K562 (cell line): ENCODE measurements at regions not wholly inside any gene's neighbourhood (a gene's known extent, or its start where the extent isn't known, plus 50 kb on each side); places are given as distances from the start of the nearest gene placed in this dataset.

Source experiments
- ARID1B ChIP-seq: fragments of 450-650 bp; IDR thresholded peaks from 2 replicates; pipeline ENCODE4 v1.6.1; 2016; ENCODE audit warnings: antibody characterized with exemption, mild to moderate bottlenecking, inconsistent platforms
- CBFB ChIP-seq: sonication (generic); formaldehyde crosslinking; IDR thresholded peaks from 2 replicates; pipeline ENCODE4 v1.4.0; 2020; ENCODE audit warnings: mild to moderate bottlenecking, missing genetic modification reagents
- DIDO1 ChIP-seq: fragments of 450-650 bp; IDR thresholded peaks from 2 replicates; pipeline ENCODE4 v1.6.1; 2016; ENCODE audit warnings: low read depth, missing biosample characterization, missing genetic modification characterization
- EP300 ChIP-seq: IDR thresholded peaks from 2 replicates; pipeline ENCODE4 v1.6.1; 2012; ENCODE audit warnings: low read length, improper control_type of control experiment
- ESRRB ChIP-seq: fragments of 250-450 bp; sonication (Bioruptor Pico); IDR thresholded peaks from 2 replicates; pipeline ENCODE4 v1.5.0; 2020; ENCODE audit warnings: mild to moderate bottlenecking, moderate library complexity, borderline replicate concordance
- FIP1L1 ChIP-seq: fragments of 200-400 bp; formaldehyde crosslinking; IDR thresholded peaks from 2 replicates; pipeline ENCODE4 v1.6.1; 2018; ENCODE audit warnings: mild to moderate bottlenecking, low read depth, low read length; ENCODE audit not compliant: poor library complexity, severe bottlenecking
- HDGF ChIP-seq: fragments of 450-650 bp; IDR thresholded peaks from 2 replicates; pipeline ENCODE4 v1.6.1; 2016
- MAFF ChIP-seq: IDR thresholded peaks from 2 replicates; pipeline ENCODE4 v1.6.1; 2012; ENCODE audit warnings: low read length, improper control_type of control experiment
- MCM2 ChIP-seq: fragments of 450-650 bp; IDR thresholded peaks from 2 replicates; pipeline ENCODE4 v1.6.1; 2017; ENCODE audit warnings: low read depth, mild to moderate bottlenecking
- NFYB ChIP-seq: IDR thresholded peaks from 2 replicates; pipeline ENCODE4 v1.6.1; 2011; ENCODE audit warnings: mild to moderate bottlenecking, moderate library complexity; ENCODE audit not compliant: insufficient read length; ENCODE audit errors: extremely low read depth
- NR2C2 ChIP-seq, 2 experiments: fragments of 200-800 bp in 1 of 2; sonication (Bioruptor generic) in 1 of 2; sonication (generic) in 1 of 2; formaldehyde crosslinking in 1 of 2; IDR thresholded peaks; 2 replicates each; pipeline versions ENCODE4 v1.6.1 to v1.8.0; 2016 to 2022; ENCODE audit warnings: mild to moderate bottlenecking in 1 of 2, missing compliant biosample characterization in 1 of 2, missing genetic modification characterization in 1 of 2, missing genetic modification reagents in 1 of 2
- RAD21 ChIP-seq, 2 experiments: fragments of 250-450 bp in 1 of 2; fragments of 450-650 bp in 1 of 2; sonication (Bioruptor Pico) in 1 of 2; formaldehyde crosslinking in 1 of 2; IDR thresholded peaks in 1 of 2; conservative IDR thresholded peaks in 1 of 2; 2 replicates each; pipeline versions ENCODE4 v1.4.0 to v1.8.0; 2020 to 2022; ENCODE audit warnings: mild to moderate bottlenecking in 2 of 2, moderate library complexity in 1 of 2
- SAFB ChIP-seq: fragments of 200-400 bp; formaldehyde crosslinking; IDR thresholded peaks from 2 replicates; pipeline ENCODE4 v1.6.1; 2017; ENCODE audit warnings: low read depth, low read length, borderline replicate concordance
- SNRNP70 ChIP-seq: fragments of 200-400 bp; formaldehyde crosslinking; optimal IDR thresholded peaks from 2 replicates; pipeline ENCODE3; 2017; ENCODE audit warnings: low read depth, low read length
- VEZF1 ChIP-seq: fragments of 200-800 bp; sonication (Bioruptor generic); IDR thresholded peaks from 2 replicates; pipeline ENCODE4 v1.6.1; 2017; ENCODE audit warnings: missing genetic modification characterization, missing compliant biosample characterization
- XRCC5 ChIP-seq: fragments of 200-400 bp; formaldehyde crosslinking; IDR thresholded peaks from 2 replicates; pipeline ENCODE4 v1.6.1; 2017; ENCODE audit warnings: low read depth, mild to moderate bottlenecking, low read length
- ZNF589 ChIP-seq: fragments of 200-800 bp; sonication (Bioruptor generic); IDR thresholded peaks from 2 replicates; pipeline ENCODE4 v1.6.1; 2016; ENCODE audit warnings: low read depth, missing genetic modification characterization, missing compliant biosample characterization
- TF ChIP-seq, protein P1 (sequence below), 2 experiments: IDR thresholded peaks in 1 of 2; conservative IDR thresholded peaks in 1 of 2; 2 replicates each; pipeline ENCODE4 v1.6.1; 2016; ENCODE audit warnings: low read depth in 2 of 2, mild to moderate bottlenecking in 1 of 2, missing compliant biosample characterization in 1 of 2, missing genetic modification characterization in 1 of 2, moderate library complexity in 1 of 2
- TF ChIP-seq, protein P2 (sequence below): sonication (generic); formaldehyde crosslinking; IDR thresholded peaks from 2 replicates; pipeline ENCODE4 v1.8.1; 2022; ENCODE audit warnings: missing genetic modification reagents
- TF ChIP-seq, protein P3 (sequence below): conservative IDR thresholded peaks from 2 replicates; pipeline ENCODE4 v1.6.1; 2011; ENCODE audit warnings: low read depth, mild to moderate bottlenecking, low read length; ENCODE audit not compliant: control insufficient read depth

DNA sequence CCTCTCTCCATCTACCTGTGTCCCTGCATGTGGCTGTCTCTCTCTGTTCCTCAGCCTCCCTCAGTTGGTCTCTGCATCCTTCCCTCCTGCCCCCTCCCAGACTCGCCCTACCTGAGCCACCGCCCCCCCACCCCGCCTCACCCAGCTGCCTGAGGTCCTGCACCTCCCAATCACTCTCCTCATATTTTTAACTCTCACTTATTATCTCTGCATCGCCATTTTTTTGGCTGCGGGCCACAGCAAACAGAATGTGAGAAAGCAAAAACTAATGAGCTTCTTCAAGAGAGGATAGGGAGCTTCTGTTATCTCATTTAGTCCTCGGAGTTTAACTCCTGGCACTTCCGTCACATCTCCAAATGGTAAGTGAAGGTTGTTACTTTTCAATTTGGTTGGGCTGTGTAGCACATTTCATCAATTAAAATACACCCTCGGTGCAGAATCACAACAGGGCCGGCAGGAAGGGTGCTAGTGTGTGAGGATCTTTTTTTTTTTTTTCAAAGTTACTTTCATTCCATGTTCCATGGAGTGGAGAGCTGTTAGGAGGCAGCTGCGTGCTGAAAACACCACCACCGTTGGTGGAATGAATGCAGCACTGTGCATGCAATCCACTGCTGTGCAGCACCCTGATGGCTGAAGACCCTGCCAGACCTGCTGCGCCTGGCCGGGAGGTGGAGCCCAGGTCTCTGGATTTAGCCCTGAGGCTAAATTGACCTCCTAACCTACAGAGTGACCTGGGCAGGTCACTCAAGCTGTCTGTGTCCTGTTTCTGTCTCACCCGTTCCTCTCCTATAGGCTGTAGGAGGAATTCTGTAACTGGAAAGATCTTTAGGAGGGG lies 157.2 kb upstream of the NFIA start (continued):
- TF ChIP-seq, protein P1, sequence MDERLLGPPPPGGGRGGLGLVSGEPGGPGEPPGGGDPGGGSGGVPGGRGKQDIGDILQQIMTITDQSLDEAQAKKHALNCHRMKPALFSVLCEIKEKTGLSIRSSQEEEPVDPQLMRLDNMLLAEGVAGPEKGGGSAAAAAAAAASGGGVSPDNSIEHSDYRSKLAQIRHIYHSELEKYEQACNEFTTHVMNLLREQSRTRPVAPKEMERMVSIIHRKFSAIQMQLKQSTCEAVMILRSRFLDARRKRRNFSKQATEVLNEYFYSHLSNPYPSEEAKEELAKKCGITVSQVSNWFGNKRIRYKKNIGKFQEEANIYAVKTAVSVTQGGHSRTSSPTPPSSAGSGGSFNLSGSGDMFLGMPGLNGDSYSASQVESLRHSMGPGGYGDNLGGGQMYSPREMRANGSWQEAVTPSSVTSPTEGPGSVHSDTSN (CRISPR knock-in tag; IDR thresholded peaks at IDR 0.05; ENCODE audit: low read depth) = no peak
- TF ChIP-seq, protein P1 (tag; conservative IDR thresholded peaks at IDR 0.05; ENCODE audit: low read depth) = no peak
- TF ChIP-seq ARID1B (peak; percentile 75), EP300 (peak; percentile 62; the same call in 1 of the 2 replicates), CBFB (CRISPR knock-in tag) (no peak), XRCC5 (no peak), SAFB (no peak), MAFF (peak; percentile 5; the same call in 1 of the 2 replicates), RAD21 (CRISPR knock-in tag; conservative IDR thresholded peaks at IDR 0.05 in 1 of 2, IDR thresholded peaks at IDR 0.05 in 1 of 2) (peak; percentile 6 to 50; a peak in 2 of 4 replicates), NR2C2 (CRISPR knock-in tag; IDR thresholded peaks at IDR 0.05) (no peak), NR2C2 (tag; IDR thresholded peaks at IDR 0.05) (peak; percentile 70), ZNF589 (no peak), SNRNP70 (no peak), DIDO1 (no peak), MCM2 (no peak), ESRRB (CRISPR knock-in tag) (no peak), VEZF1 (CRISPR knock-in tag) (peak; percentile 74), HDGF (peak; percentile 64; the same call in 1 of the 2 replicates), FIP1L1 (no peak), NFYB (no peak)
- TF ChIP-seq, protein P2, sequence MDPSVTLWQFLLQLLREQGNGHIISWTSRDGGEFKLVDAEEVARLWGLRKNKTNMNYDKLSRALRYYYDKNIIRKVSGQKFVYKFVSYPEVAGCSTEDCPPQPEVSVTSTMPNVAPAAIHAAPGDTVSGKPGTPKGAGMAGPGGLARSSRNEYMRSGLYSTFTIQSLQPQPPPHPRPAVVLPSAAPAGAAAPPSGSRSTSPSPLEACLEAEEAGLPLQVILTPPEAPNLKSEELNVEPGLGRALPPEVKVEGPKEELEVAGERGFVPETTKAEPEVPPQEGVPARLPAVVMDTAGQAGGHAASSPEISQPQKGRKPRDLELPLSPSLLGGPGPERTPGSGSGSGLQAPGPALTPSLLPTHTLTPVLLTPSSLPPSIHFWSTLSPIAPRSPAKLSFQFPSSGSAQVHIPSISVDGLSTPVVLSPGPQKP (CRISPR knock-in tag) = no peak
- TF ChIP-seq, protein P3, sequence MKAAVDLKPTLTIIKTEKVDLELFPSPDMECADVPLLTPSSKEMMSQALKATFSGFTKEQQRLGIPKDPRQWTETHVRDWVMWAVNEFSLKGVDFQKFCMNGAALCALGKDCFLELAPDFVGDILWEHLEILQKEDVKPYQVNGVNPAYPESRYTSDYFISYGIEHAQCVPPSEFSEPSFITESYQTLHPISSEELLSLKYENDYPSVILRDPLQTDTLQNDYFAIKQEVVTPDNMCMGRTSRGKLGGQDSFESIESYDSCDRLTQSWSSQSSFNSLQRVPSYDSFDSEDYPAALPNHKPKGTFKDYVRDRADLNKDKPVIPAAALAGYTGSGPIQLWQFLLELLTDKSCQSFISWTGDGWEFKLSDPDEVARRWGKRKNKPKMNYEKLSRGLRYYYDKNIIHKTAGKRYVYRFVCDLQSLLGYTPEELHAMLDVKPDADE = no peak
